ENCODE measurements at regions not wholly inside any gene's neighbourhood (a gene's known extent, or its start where the extent isn't known, plus 50 kb on each side); places are given as distances from the start of the nearest gene placed in this dataset.

DNA sequence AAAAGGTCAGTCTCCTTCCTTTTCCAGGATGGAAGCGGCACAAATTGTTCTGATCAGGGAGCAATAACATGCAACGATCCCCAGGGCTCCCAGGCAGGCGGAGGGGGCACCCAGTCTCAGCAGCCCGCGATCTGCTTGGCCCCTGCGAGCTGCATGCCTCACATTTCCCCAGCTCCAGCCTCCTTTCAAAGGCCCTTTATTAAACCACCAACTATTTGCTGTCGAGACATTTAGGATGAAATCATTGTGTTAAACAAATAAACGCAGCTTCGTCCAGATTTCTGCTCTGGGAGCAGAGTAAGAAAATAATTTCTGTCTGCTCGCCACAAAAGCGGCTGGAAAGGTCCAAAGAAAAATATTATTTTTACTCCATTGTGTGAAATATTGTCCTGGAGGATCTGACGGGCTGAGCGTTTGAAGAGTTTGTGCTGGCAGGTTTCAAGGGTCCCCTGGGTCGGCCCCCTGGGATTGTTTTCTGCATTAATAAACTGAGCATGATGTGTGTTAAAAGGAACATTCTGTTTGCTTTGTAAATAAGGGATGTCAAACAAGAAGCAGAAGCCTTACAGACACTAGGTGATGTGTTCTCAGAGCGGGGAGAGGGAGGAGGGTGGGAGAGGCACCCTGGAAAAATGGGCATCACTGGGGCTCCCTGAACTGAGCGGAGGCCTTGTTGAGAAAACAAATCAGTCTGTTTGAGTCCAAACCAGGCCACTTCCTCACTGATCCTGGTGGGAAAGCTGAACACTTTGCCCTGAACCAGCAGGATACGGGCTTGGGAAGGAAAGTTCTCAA, 110.1 kb downstream of the FOXD1 start:
- TF ChIP-seq POLR2AphosphoS5 (IDR thresholded peaks at IDR 0.05; ENCODE audit: low read depth) (no peak), EZH2phosphoT487 (IDR thresholded peaks at IDR 0.05; ENCODE audit: unreplicated experiment) (no peak), EZH2 (IDR thresholded peaks at IDR 0.05; ENCODE audit: low read depth, unreplicated experiment) (no peak), CREB1 (CRISPR knock-in tag; IDR thresholded peaks at IDR 0.05; ENCODE audit: low read depth) (no peak), ETS1 (IDR thresholded peaks at IDR 0.05) (no peak)
- TF ChIP-seq, protein P1, sequence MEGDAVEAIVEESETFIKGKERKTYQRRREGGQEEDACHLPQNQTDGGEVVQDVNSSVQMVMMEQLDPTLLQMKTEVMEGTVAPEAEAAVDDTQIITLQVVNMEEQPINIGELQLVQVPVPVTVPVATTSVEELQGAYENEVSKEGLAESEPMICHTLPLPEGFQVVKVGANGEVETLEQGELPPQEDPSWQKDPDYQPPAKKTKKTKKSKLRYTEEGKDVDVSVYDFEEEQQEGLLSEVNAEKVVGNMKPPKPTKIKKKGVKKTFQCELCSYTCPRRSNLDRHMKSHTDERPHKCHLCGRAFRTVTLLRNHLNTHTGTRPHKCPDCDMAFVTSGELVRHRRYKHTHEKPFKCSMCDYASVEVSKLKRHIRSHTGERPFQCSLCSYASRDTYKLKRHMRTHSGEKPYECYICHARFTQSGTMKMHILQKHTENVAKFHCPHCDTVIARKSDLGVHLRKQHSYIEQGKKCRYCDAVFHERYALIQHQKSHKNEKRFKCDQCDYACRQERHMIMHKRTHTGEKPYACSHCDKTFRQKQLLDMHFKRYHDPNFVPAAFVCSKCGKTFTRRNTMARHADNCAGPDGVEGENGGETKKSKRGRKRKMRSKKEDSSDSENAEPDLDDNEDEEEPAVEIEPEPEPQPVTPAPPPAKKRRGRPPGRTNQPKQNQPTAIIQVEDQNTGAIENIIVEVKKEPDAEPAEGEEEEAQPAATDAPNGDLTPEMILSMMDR (conservative IDR thresholded peaks at IDR 0.05; ENCODE audit: low read depth in 2 of 2) = no peak
